GM12873 (cell line): ENCODE measurements at regions not wholly inside any gene's neighbourhood (a gene's known extent, or its start where the extent isn't known, plus 50 kb on each side); places are given as distances from the start of the nearest gene placed in this dataset.

Experiments
- TF ChIP-seq, protein P1 (sequence below): IDR thresholded peaks from 2 replicates; pipeline ENCODE4 v1.5.1; 2012; ENCODE audit warnings: low read depth, mild to moderate bottlenecking, moderate library complexity, low read length, control low read depth; ENCODE audit not compliant: insufficient read depth; ENCODE audit errors: missing control alignments

- TF ChIP-seq, protein P1, sequence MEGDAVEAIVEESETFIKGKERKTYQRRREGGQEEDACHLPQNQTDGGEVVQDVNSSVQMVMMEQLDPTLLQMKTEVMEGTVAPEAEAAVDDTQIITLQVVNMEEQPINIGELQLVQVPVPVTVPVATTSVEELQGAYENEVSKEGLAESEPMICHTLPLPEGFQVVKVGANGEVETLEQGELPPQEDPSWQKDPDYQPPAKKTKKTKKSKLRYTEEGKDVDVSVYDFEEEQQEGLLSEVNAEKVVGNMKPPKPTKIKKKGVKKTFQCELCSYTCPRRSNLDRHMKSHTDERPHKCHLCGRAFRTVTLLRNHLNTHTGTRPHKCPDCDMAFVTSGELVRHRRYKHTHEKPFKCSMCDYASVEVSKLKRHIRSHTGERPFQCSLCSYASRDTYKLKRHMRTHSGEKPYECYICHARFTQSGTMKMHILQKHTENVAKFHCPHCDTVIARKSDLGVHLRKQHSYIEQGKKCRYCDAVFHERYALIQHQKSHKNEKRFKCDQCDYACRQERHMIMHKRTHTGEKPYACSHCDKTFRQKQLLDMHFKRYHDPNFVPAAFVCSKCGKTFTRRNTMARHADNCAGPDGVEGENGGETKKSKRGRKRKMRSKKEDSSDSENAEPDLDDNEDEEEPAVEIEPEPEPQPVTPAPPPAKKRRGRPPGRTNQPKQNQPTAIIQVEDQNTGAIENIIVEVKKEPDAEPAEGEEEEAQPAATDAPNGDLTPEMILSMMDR = no peak
Measured at GRCh38 chr12:84054811-84055210, 857.8 kb downstream of the SLC6A15 start.

- TF ChIP-seq, protein P1 = no peak
Measured at GRCh38 chr12:84047881-84048280, 864.7 kb downstream of the SLC6A15 start.

GRCh38 chr12:84046859-84047258 lies 865.7 kb downstream of the SLC6A15 start:
- TF ChIP-seq, protein P1 = no peak

GRCh38 chr12:84043355-84043754 lies 869.2 kb downstream of the SLC6A15 start:
- TF ChIP-seq, protein P1 = no peak

GRCh38 chr12:84038242-84038641 lies 874.4 kb downstream of the SLC6A15 start:
- TF ChIP-seq, protein P1 = no peak

DNA sequence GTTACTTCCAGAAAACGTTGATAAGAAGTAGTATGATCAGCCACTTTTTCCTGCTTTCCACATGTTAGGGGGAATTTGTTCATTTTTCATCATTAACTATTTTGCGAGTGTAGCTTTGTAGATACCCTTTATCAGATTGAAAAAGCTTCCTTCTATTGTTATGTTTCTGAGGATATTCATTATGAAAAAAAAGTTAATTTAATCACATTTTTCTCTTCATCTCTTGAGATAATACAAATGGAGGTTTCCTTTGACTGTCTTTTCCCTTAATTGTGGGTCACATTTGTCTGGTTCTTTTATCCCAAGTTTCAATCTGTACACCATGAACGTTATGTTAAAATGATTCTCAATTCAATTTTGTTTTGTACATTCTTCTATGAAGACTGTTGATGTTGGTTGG lies 875.7 kb downstream of the SLC6A15 start:
- TF ChIP-seq, protein P1 = no peak

DNA sequence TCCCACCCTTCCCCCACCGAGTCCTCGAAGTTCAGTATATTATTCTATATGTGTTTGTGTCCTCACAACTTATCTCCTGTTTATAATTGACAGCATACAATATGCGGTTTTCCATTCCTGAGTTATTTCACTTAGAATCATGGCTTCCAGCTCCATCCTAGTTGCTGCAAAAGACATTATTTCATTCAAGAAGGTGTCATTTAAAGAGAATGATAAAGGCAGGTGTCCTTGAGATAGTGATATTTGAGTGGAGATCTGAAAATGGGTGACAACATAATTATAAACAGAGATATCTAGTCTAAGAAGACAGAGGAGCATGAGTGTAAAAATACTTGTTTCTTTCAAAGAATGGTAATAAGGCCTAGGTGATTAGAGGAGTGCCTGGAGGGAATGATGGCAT lies 876.8 kb downstream of the SLC6A15 start:
- TF ChIP-seq, protein P1 = no peak
